Cerebellar nuclear complex (tissue), 1 donor: ENCODE measurements at regions not wholly inside any gene's neighbourhood (a gene's known extent, or its start where the extent isn't known, plus 50 kb on each side); places are given as distances from the start of the nearest gene placed in this dataset.
"Not testable (repeated sequence)": the region's sequence is repeated elsewhere in the genome, so short reads cannot be mapped to it uniquely, and the experiment has no call there.

ENCODE experiments used
- DNase-seq, 2 experiments: peaks; one replicate each; lab custom pipeline; 2025; lab: John Stamatoyannopoulos, UW

- DNase-seq: no peak
These were observed 548.3 kb downstream of the MN1 start for GRCh38 chr22:27253108-27253902.

GRCh38 chr22:27254063-27254462, 547.5 kb downstream of the MN1 start:
- DNase-seq: not testable (repeated sequence)

- no peak for DNase-seq
These were observed 546.0 kb downstream of the MN1 start for GRCh38 chr22:27255580-27255979.

GRCh38 chr22:27257987-27258386, 543.6 kb downstream of the MN1 start:
- DNase-seq: no peak

- DNase-seq: no peak
These were observed 542.9 kb downstream of the MN1 start for GRCh38 chr22:27258616-27259172.

GRCh38 chr22:27259433-27259832, 542.1 kb downstream of the MN1 start:
- DNase-seq: no peak

GRCh38 chr22:27260087-27260698, 541.4 kb downstream of the MN1 start:
- no peak for DNase-seq

- DNase-seq: no peak
These were observed 539.2 kb downstream of the MN1 start for GRCh38 chr22:27262361-27262760.

- no peak for DNase-seq
These were observed 537.4 kb downstream of the MN1 start for GRCh38 chr22:27264184-27264583.

GRCh38 chr22:27267145-27267544, 534.4 kb downstream of the MN1 start:
- DNase-seq: no peak

- no peak for DNase-seq
These were observed 531.6 kb downstream of the MN1 start for GRCh38 chr22:27269751-27270543.

- no peak for DNase-seq
These were observed 530.6 kb downstream of the MN1 start for GRCh38 chr22:27270818-27271510.

- DNase-seq: no peak
These were observed 528.1 kb downstream of the MN1 start for GRCh38 chr22:27273436-27273835.

- no peak for DNase-seq
These were observed 527.7 kb downstream of the MN1 start for GRCh38 chr22:27273853-27274252.

GRCh38 chr22:27274770-27275449, 526.6 kb downstream of the MN1 start:
- DNase-seq: no peak

GRCh38 chr22:27278946-27279345, 522.6 kb downstream of the MN1 start:
- no peak for DNase-seq

- DNase-seq: no peak
These were observed 518.3 kb downstream of the MN1 start for GRCh38 chr22:27283240-27283639.

- no peak for DNase-seq
These were observed 517.8 kb downstream of the MN1 start for GRCh38 chr22:27283714-27284113.

- no peak for DNase-seq
These were observed 517.2 kb downstream of the MN1 start for GRCh38 chr22:27284324-27284723.

GRCh38 chr22:27286711-27287110, 514.8 kb downstream of the MN1 start:
- no peak for DNase-seq

- DNase-seq: no peak
These were observed 508.8 kb downstream of the MN1 start for GRCh38 chr22:27292542-27293299.
